AG09319 (cell line): ENCODE measurements at regions not wholly inside any gene's neighbourhood (a gene's known extent, or its start where the extent isn't known, plus 50 kb on each side); places are given as distances from the start of the nearest gene placed in this dataset.

Experiments used
- DNase-seq: peaks from one replicate; pipeline ENCODE4 v3.0.0-alpha.2; 2010; ENCODE audit warnings: low read depth; ENCODE audit errors: extremely low read depth
- TF ChIP-seq, protein P1 (sequence below): IDR thresholded peaks from 2 replicates; pipeline ENCODE4 v1.5.1; 2011; ENCODE audit warnings: low read depth, mild to moderate bottlenecking, inconsistent platforms, low read length, moderate library complexity

GRCh38 chr6:6736791-6737654 lies 148.5 kb downstream of the LY86 start:
- DNase-seq, result no peak
- TF ChIP-seq, protein P1, sequence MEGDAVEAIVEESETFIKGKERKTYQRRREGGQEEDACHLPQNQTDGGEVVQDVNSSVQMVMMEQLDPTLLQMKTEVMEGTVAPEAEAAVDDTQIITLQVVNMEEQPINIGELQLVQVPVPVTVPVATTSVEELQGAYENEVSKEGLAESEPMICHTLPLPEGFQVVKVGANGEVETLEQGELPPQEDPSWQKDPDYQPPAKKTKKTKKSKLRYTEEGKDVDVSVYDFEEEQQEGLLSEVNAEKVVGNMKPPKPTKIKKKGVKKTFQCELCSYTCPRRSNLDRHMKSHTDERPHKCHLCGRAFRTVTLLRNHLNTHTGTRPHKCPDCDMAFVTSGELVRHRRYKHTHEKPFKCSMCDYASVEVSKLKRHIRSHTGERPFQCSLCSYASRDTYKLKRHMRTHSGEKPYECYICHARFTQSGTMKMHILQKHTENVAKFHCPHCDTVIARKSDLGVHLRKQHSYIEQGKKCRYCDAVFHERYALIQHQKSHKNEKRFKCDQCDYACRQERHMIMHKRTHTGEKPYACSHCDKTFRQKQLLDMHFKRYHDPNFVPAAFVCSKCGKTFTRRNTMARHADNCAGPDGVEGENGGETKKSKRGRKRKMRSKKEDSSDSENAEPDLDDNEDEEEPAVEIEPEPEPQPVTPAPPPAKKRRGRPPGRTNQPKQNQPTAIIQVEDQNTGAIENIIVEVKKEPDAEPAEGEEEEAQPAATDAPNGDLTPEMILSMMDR, result no peak

DNA sequence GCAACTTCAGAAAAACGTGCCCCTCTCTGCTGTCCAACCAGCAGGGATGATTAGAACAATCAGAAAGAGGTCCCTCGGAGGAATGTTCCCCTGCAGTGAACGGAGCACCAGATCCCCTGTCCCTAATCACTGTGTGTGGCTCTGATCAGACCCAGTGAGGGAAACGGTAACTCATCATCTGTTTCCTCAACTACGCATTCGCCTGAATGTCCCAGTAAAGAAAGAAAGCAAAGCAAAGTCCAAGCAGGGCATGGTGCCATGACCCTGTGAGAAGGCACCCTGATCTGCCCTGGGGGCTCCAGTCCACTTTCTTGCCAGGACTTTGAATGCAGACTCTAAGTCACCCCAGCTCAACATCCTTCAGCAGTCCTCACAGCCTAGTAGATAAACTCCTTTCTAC lies 149.2 kb downstream of the LY86 start:
- no peak for DNase-seq
- TF ChIP-seq, protein P1, result no peak

- no peak for DNase-seq
- TF ChIP-seq, protein P1, result no peak
Observed at GRCh38 chr6:6738108-6738507, 149.6 kb downstream of the LY86 start.

DNA sequence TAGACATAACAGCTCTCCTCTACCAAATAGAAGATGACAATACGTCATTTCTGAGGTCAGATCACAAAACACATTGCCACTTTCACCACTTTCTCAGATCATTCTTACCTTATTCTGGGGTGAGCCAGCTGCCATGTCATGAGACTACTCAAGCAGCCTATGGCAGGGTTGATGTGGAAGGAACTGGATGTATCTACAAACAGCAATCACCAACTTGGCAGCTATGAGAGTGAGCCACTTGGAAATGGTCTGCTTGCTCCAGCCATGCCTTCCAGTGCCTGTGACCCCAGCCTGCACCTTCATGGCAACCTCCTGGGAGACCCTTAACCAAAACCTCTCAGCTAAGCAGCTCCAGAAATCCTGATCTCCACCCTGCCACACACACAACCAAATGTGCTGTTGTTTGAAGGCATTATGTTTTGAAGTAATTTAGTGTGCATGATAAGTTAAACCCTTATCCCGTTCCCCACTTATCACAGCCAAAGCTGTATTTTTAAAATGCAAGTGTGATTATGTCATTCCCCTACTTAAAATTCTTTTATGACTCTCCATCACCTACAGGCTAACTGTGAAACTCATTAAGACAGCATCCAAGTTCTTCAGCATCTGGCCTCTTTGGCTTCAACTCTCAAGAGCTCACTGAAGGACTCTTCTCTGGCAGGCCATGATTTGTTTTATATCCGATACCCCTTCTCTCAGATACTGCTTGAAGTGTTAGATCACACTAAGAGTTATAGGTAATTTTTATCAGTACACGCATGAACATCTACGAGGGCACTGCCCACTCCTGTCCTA lies 150.6 kb downstream of the LY86 start:
- no peak for DNase-seq
- TF ChIP-seq, protein P1, result no peak

DNA sequence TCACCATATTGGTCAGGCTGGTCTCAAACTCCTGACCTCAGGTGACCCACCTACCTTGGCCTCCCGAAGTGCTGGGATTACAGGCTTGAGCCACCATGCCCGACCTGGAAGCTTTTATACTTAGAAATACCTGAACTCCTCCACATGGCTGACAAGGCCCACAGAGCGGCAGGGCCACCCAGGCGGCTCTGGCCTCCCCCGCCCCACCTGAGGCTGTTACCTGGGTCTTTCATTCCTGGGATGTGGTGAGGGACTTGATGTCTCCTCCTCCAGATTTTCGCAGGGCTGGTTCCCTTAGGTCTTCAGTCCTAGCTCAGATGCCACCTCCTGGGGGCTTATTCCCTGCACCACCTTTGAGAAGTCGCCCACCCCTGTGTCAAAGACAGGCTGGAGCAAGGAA lies 152.1 kb downstream of the LY86 start:
- TF ChIP-seq, protein P1, result no peak
- no peak for DNase-seq

- DNase-seq, result no peak
- TF ChIP-seq, protein P1, result no peak
Observed at GRCh38 chr6:6741264-6741663, 152.7 kb downstream of the LY86 start.

GRCh38 chr6:6742535-6742934 lies 154.0 kb downstream of the LY86 start:
- no peak for DNase-seq

More at GRCh38 chr6:6742535-6742934, 154.0 kb downstream of the LY86 start:
- TF ChIP-seq, protein P1, result no peak
